Ishikawa (cell line): ENCODE measurements at regions not wholly inside any gene's neighbourhood (a gene's known extent, or its start where the extent isn't known, plus 50 kb on each side); places are given as distances from the start of the nearest gene placed in this dataset.

Experiments used
- EGR1 ChIP-seq: IDR thresholded peaks from 2 replicates; pipeline ENCODE4 v1.6.1; 2012
- EP300 ChIP-seq: IDR thresholded peaks from 2 replicates; pipeline ENCODE4 v1.6.1; 2012; ENCODE audit warnings: borderline replicate concordance
- NFIC ChIP-seq: IDR thresholded peaks from 2 replicates; pipeline ENCODE4 v1.6.1; 2012
- TEAD4 ChIP-seq: IDR thresholded peaks from 2 replicates; pipeline ENCODE4 v1.6.1; 2012
- TF ChIP-seq, protein P1 (sequence below): IDR thresholded peaks from 2 replicates; pipeline ENCODE4 v1.6.1; 2012
- TF ChIP-seq, protein P2 (sequence below): IDR thresholded peaks from 2 replicates; pipeline ENCODE4 v1.6.1; 2012; ENCODE audit warnings: low read depth, mild to moderate bottlenecking
- TF ChIP-seq, protein P3 (sequence below): IDR thresholded peaks from 2 replicates; pipeline ENCODE4 v1.6.1; 2012

DNA sequence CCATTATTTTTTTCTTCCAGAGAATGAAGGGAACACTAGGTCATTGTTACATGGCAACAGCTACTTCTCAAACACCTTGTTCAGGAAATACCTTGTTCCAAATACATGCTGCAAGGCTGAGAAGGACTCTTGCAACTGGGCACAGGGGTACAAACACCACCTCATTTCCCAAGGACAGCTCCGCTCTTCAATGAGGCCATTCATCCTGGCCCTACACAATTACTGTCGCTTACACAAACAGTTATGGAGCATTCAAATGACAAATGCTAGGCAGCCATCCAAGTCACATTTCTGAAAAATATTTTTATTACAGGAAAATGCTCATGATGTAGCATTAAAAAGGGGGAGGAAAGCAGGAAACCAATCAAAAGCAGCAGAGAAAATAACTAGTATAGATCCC lies 611.9 kb downstream of the DHX35 start:
- TF ChIP-seq TEAD4 (no peak), NFIC (no peak), EP300 (no peak), EGR1 (no peak)
- TF ChIP-seq, protein P1, sequence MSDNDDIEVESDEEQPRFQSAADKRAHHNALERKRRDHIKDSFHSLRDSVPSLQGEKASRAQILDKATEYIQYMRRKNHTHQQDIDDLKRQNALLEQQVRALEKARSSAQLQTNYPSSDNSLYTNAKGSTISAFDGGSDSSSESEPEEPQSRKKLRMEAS: no peak
- TF ChIP-seq, protein P2, sequence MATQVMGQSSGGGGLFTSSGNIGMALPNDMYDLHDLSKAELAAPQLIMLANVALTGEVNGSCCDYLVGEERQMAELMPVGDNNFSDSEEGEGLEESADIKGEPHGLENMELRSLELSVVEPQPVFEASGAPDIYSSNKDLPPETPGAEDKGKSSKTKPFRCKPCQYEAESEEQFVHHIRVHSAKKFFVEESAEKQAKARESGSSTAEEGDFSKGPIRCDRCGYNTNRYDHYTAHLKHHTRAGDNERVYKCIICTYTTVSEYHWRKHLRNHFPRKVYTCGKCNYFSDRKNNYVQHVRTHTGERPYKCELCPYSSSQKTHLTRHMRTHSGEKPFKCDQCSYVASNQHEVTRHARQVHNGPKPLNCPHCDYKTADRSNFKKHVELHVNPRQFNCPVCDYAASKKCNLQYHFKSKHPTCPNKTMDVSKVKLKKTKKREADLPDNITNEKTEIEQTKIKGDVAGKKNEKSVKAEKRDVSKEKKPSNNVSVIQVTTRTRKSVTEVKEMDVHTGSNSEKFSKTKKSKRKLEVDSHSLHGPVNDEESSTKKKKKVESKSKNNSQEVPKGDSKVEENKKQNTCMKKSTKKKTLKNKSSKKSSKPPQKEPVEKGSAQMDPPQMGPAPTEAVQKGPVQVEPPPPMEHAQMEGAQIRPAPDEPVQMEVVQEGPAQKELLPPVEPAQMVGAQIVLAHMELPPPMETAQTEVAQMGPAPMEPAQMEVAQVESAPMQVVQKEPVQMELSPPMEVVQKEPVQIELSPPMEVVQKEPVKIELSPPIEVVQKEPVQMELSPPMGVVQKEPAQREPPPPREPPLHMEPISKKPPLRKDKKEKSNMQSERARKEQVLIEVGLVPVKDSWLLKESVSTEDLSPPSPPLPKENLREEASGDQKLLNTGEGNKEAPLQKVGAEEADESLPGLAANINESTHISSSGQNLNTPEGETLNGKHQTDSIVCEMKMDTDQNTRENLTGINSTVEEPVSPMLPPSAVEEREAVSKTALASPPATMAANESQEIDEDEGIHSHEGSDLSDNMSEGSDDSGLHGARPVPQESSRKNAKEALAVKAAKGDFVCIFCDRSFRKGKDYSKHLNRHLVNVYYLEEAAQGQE: no peak
- TF ChIP-seq, protein P3, sequence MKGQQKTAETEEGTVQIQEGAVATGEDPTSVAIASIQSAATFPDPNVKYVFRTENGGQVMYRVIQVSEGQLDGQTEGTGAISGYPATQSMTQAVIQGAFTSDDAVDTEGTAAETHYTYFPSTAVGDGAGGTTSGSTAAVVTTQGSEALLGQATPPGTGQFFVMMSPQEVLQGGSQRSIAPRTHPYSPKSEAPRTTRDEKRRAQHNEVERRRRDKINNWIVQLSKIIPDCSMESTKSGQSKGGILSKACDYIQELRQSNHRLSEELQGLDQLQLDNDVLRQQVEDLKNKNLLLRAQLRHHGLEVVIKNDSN: no peak
